ENCODE measurements at regions not wholly inside any gene's neighbourhood (a gene's known extent, or its start where the extent isn't known, plus 50 kb on each side); places are given as distances from the start of the nearest gene placed in this dataset.

GRCh38 chr16:86101137-86101896, 202.4 kb downstream of the IRF8 start:
- no peaks in the 10 kb centered on the region for H3K9me3 Mint-ChIP-seq
- no peak overlapping the region for H3K4me3 Mint-ChIP-seq
- no peaks in the 10 kb centered on the region for H3K36me3 Mint-ChIP-seq
- Histone ChIP-seq H3K27me3 (ENCODE audit: insufficient read depth, low read length, poor library complexity, severe bottlenecking) (no peaks in the 10 kb centered on the region), H3K4me1 (ENCODE audit: insufficient read depth, low read length) (no peaks in the 10 kb centered on the region), H3K27ac (ENCODE audit: low read depth, low read length) (no peak overlapping the region), H3K4me3 (ENCODE audit: low read length) (no peak overlapping the region), H3K9me3 (ENCODE audit: low read length) (no peaks in the 10 kb centered on the region), H3K36me3 (ENCODE audit: insufficient read depth, low read length) (no peaks in the 10 kb centered on the region)
- no peak overlapping the region for H3K27ac Mint-ChIP-seq
- peaks cover 7 to 10% of the 10 kb centered on the region in 2 donors for H3K27me3 Mint-ChIP-seq
- DNase-seq, result no peak
- no peaks in the 10 kb centered on the region for H3K4me1 Mint-ChIP-seq
- ChIA-PET POLR2A (no interaction called here), CTCF (no interaction called here)

GRCh38 chr16:86101897-86102157, 202.9 kb downstream of the IRF8 start:
- Histone ChIP-seq H3K27me3 (ENCODE audit: insufficient read depth, low read length, poor library complexity, severe bottlenecking) (no peaks in the 10 kb centered on the region), H3K36me3 (ENCODE audit: insufficient read depth, low read length) (no peaks in the 10 kb centered on the region), H3K4me1 (ENCODE audit: insufficient read depth, low read length) (no peaks in the 10 kb centered on the region), H3K9me3 (ENCODE audit: low read length) (no peaks in the 10 kb centered on the region), H3K4me3 (ENCODE audit: low read length) (no peak overlapping the region), H3K27ac (ENCODE audit: low read depth, low read length) (no peak overlapping the region)
- no peaks in the 10 kb centered on the region for H3K9me3 Mint-ChIP-seq
- POLR2A ChIA-PET, result no interaction called here
- DNase-seq, result no peak
- no peaks in the 10 kb centered on the region for H3K4me1 Mint-ChIP-seq
- CTCF ChIA-PET, result no interaction called here
- H3K27ac Mint-ChIP-seq, result no peak overlapping the region
- H3K27me3 Mint-ChIP-seq, result peaks cover 7 to 10% of the 10 kb centered on the region in 2 donors
- H3K36me3 Mint-ChIP-seq, result no peaks in the 10 kb centered on the region
- no peak overlapping the region for H3K4me3 Mint-ChIP-seq

- ChIA-PET POLR2A (no interaction called here), CTCF (no interaction called here)
- DNase-seq, result no peak
- Histone ChIP-seq H3K36me3 (ENCODE audit: insufficient read depth, low read length) (no peaks in the 10 kb centered on the region), H3K27ac (ENCODE audit: low read depth, low read length) (no peak overlapping the region), H3K4me3 (ENCODE audit: low read length) (no peak overlapping the region), H3K27me3 (ENCODE audit: insufficient read depth, low read length, poor library complexity, severe bottlenecking) (no peaks in the 10 kb centered on the region), H3K4me1 (ENCODE audit: insufficient read depth, low read length) (no peaks in the 10 kb centered on the region), H3K9me3 (ENCODE audit: low read length) (no peaks in the 10 kb centered on the region)
- H3K27me3 Mint-ChIP-seq, result peaks cover 7 to 10% of the 10 kb centered on the region in 2 donors
- H3K36me3 Mint-ChIP-seq, result no peaks in the 10 kb centered on the region
- no peak overlapping the region for H3K4me3 Mint-ChIP-seq
- no peak overlapping the region for H3K27ac Mint-ChIP-seq
- H3K4me1 Mint-ChIP-seq, result no peaks in the 10 kb centered on the region
- H3K9me3 Mint-ChIP-seq, result no peaks in the 10 kb centered on the region
These were observed 204.4 kb downstream of the IRF8 start for GRCh38 chr16:86103320-86103719.

DNA sequence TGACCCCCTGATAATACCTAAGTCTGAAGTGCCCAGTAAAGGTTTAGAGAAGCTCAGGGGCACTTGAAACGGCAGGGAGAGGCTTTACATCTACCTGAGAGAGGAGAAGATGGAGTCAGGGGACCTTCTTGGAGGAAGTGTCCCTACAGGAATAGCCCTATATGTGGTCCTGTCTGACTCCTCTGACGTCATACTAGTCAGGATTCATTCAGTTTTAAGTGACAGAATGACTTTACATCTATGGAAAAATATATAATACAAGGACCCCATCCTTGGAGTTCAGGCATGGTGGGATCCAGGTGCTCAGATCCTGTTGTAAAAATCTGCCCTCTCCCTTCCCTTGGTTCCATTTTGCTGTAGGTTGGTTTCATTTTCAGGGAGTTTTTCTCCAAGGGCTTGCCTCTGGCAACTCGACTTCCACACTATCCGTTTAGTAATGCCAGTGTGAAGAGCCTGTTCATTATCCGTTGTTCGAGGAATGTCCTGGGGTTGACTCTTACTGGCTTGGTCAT, 205.6 kb downstream of the IRF8 start:
- no peaks in the 10 kb centered on the region for H3K36me3 ChIP-seq (ENCODE audit: insufficient read depth, low read length)
- CTCF ChIA-PET, result no interaction called here

GRCh38 chr16:86107215-86107825, 208.4 kb downstream of the IRF8 start:
- Mint-ChIP-seq H3K36me3 (no peaks in the 10 kb centered on the region), H3K27ac (no peak overlapping the region), H3K27me3 (peaks cover 2 to 9% of the 10 kb centered on the region in 2 donors), H3K4me1 (no peaks in the 10 kb centered on the region), H3K9me3 (no peaks in the 10 kb centered on the region), H3K4me3 (no peak overlapping the region)
- Histone ChIP-seq H3K4me1 (ENCODE audit: insufficient read depth, low read length) (no peaks in the 10 kb centered on the region), H3K27me3 (ENCODE audit: insufficient read depth, low read length, poor library complexity, severe bottlenecking) (no peaks in the 10 kb centered on the region), H3K27ac (ENCODE audit: low read depth, low read length) (no peak overlapping the region), H3K4me3 (ENCODE audit: low read length) (no peak overlapping the region), H3K9me3 (ENCODE audit: low read length) (no peaks in the 10 kb centered on the region), H3K36me3 (ENCODE audit: insufficient read depth, low read length) (no peaks in the 10 kb centered on the region)
- CTCF ChIA-PET, result no interaction called here
- POLR2A ChIA-PET, result no interaction called here
- no peak for DNase-seq

More for the DNA sequence above, 205.6 kb downstream of the IRF8 start:
- H3K36me3 Mint-ChIP-seq, result no peaks in the 10 kb centered on the region
- no peak overlapping the region for H3K27ac ChIP-seq (ENCODE audit: low read depth, low read length)
- no peak overlapping the region for H3K27ac Mint-ChIP-seq
- no peaks in the 10 kb centered on the region for H3K9me3 ChIP-seq (ENCODE audit: low read length)
- no peak overlapping the region for H3K4me3 ChIP-seq (ENCODE audit: low read length)
- no peak overlapping the region for H3K4me3 Mint-ChIP-seq
- DNase-seq, result no peak
- POLR2A ChIA-PET, result no interaction called here
- H3K9me3 Mint-ChIP-seq, result no peaks in the 10 kb centered on the region
- H3K4me1 ChIP-seq (ENCODE audit: insufficient read depth, low read length), result no peaks in the 10 kb centered on the region
- no peaks in the 10 kb centered on the region for H3K4me1 Mint-ChIP-seq
- H3K27me3 ChIP-seq (ENCODE audit: insufficient read depth, low read length, poor library complexity, severe bottlenecking), result no peaks in the 10 kb centered on the region
- H3K27me3 Mint-ChIP-seq, result peaks cover under 1 to 10% of the 10 kb centered on the region in 2 donors

- Mint-ChIP-seq H3K36me3 (no peaks in the 10 kb centered on the region), H3K4me3 (no peak overlapping the region), H3K4me1 (no peaks in the 10 kb centered on the region), H3K27ac (no peak overlapping the region), H3K9me3 (no peaks in the 10 kb centered on the region), H3K27me3 (peaks cover 6 to 7% of the 10 kb centered on the region in 2 donors)
- no peaks in the 10 kb centered on the region for H3K4me1 ChIP-seq (ENCODE audit: insufficient read depth, low read length)
- DNase-seq, result no peak
- no peak overlapping the region for H3K27ac ChIP-seq (ENCODE audit: low read depth, low read length)
- H3K9me3 ChIP-seq (ENCODE audit: low read length), result no peaks in the 10 kb centered on the region
- no peak overlapping the region for H3K4me3 ChIP-seq (ENCODE audit: low read length)
- ChIA-PET CTCF (no interaction called here), POLR2A (no interaction called here)
- no peaks in the 10 kb centered on the region for H3K27me3 ChIP-seq (ENCODE audit: insufficient read depth, low read length, poor library complexity, severe bottlenecking)
- H3K36me3 ChIP-seq (ENCODE audit: insufficient read depth, low read length), result no peaks in the 10 kb centered on the region
These were observed 209.1 kb downstream of the IRF8 start for GRCh38 chr16:86108062-86108461.

DNA sequence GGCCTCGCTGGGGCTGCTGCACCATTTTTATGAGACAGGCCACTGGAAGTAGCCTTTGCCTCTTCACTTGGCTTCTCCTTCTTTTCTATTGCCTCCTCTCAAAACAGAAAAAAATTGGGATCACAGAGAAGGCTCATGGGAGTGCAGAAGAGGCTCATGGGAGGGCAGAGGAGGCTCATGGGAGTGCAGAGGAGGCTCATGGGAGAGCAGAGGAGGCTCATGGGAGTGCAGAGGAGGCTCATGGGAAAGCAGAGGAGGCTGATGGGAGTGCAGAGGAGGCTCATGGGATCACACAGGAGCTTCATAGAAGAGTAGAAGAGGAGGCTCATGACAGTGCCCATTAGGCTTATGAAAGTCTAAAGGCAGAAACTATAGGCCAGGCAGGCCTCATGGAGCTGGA, 211.2 kb downstream of the IRF8 start:
- Histone ChIP-seq H3K4me1 (ENCODE audit: insufficient read depth, low read length) (no peaks in the 10 kb centered on the region), H3K4me3 (ENCODE audit: low read length) (no peak overlapping the region), H3K9me3 (ENCODE audit: low read length) (no peaks in the 10 kb centered on the region), H3K27ac (ENCODE audit: low read depth, low read length) (no peak overlapping the region), H3K36me3 (ENCODE audit: insufficient read depth, low read length) (no peaks in the 10 kb centered on the region), H3K27me3 (ENCODE audit: insufficient read depth, low read length, poor library complexity, severe bottlenecking) (no peaks in the 10 kb centered on the region)
- Mint-ChIP-seq H3K36me3 (no peaks in the 10 kb centered on the region), H3K4me1 (no peaks in the 10 kb centered on the region), H3K4me3 (no peak overlapping the region), H3K27ac (no peak overlapping the region), H3K9me3 (no peaks in the 10 kb centered on the region), H3K27me3 (peaks cover 6 to 10% of the 10 kb centered on the region in 2 donors)
- POLR2A ChIA-PET, result no interaction called here
- no peak for DNase-seq
- CTCF ChIA-PET, result no interaction called here

GRCh38 chr16:86110726-86111125, 211.8 kb downstream of the IRF8 start:
- Mint-ChIP-seq H3K27ac (no peak overlapping the region), H3K4me1 (no peaks in the 10 kb centered on the region), H3K36me3 (no peaks in the 10 kb centered on the region), H3K27me3 (peaks cover 6 to 13% of the 10 kb centered on the region in 2 donors), H3K4me3 (peak overlapping the region in 1 of 7 donors; percentile 54), H3K9me3 (no peaks in the 10 kb centered on the region)
- CTCF ChIA-PET, result no interaction called here
- H3K4me3 ChIP-seq (ENCODE audit: low read length), result no peak overlapping the region
- no peak for DNase-seq
- no peaks in the 10 kb centered on the region for H3K36me3 ChIP-seq (ENCODE audit: insufficient read depth, low read length)
- H3K9me3 ChIP-seq (ENCODE audit: low read length), result no peaks in the 10 kb centered on the region
- no peak overlapping the region for H3K27ac ChIP-seq (ENCODE audit: low read depth, low read length)
- POLR2A ChIA-PET, result no interaction called here
- H3K27me3 ChIP-seq (ENCODE audit: insufficient read depth, low read length, poor library complexity, severe bottlenecking), result no peaks in the 10 kb centered on the region
- no peaks in the 10 kb centered on the region for H3K4me1 ChIP-seq (ENCODE audit: insufficient read depth, low read length)
